Neutrophil (primary cell): ENCODE measurements at regions not wholly inside any gene's neighbourhood (a gene's known extent, or its start where the extent isn't known, plus 50 kb on each side); places are given as distances from the start of the nearest gene placed in this dataset.

ENCODE experiments used
- H3K27ac ChIP-seq: fragments of 200-600 bp; sonication (generic); 2 replicates; pipeline ENCODE4 v1.5.1; 2016; ENCODE audit warnings: mild to moderate bottlenecking, moderate library complexity
- H3K27me3 ChIP-seq: fragments of 200-600 bp; sonication (generic); 2 replicates; pipeline ENCODE4 v1.6.0; 2016; ENCODE audit warnings: mild to moderate bottlenecking
- H3K36me3 ChIP-seq: fragments of 200-600 bp; sonication (generic); 2 replicates; pipeline ENCODE4 v1.5.1; 2017
- H3K4me1 ChIP-seq, 2 experiments: fragments of 200-600 bp in 1 of 2; sonication (generic) in 1 of 2; 1 replicate in 1 of 2; 2 replicates in 1 of 2; pipeline versions ENCODE4 v1.5.1 to v1.6.1; 2013 to 2016; ENCODE audit warnings: low read depth in 1 of 2, low read length in 1 of 2, mild to moderate bottlenecking in 1 of 2, moderate library complexity in 1 of 2; ENCODE audit not compliant: control insufficient read depth in 1 of 2, insufficient read depth in 1 of 2
- H3K4me3 ChIP-seq, 2 experiments: fragments of 200-600 bp in 1 of 2; sonication (generic) in 1 of 2; 1 replicate in 1 of 2; 2 replicates in 1 of 2; pipeline ENCODE4 v1.5.1; 2013 to 2016; ENCODE audit warnings: low read depth in 1 of 2, low read length in 1 of 2, mild to moderate bottlenecking in 1 of 2, moderate library complexity in 1 of 2
- H3K9me3 ChIP-seq: fragments of 200-600 bp; sonication (generic); 2 replicates; pipeline ENCODE4 v1.5.1; 2016
- CTCF ChIP-seq: fragments of 200-600 bp; sonication (generic); IDR thresholded peaks from 2 replicates; pipeline ENCODE4 v1.5.1; 2016; ENCODE audit warnings: antibody characterized with exemption

GRCh38 chr2:2524348-2524941, 193.4 kb upstream of the MYT1L start:
- H3K27me3 ChIP-seq = no peaks in the 10 kb centered on the region
- no peak overlapping the region for H3K27ac ChIP-seq
- no peaks in the 10 kb centered on the region for H3K9me3 ChIP-seq
- H3K4me3 ChIP-seq = no peak overlapping the region
- no peak for TF ChIP-seq CTCF
- no peaks in the 10 kb centered on the region for H3K36me3 ChIP-seq
- no peaks in the 10 kb centered on the region for H3K4me1 ChIP-seq

- no peak overlapping the region for H3K4me3 ChIP-seq
- no peaks in the 10 kb centered on the region for H3K9me3 ChIP-seq
- H3K4me1 ChIP-seq = no peaks in the 10 kb centered on the region
- H3K36me3 ChIP-seq = no peaks in the 10 kb centered on the region
- no peak overlapping the region for H3K27ac ChIP-seq
- no peak for TF ChIP-seq CTCF
- no peaks in the 10 kb centered on the region for H3K27me3 ChIP-seq
Observed at GRCh38 chr2:2523461-2524347, 192.6 kb upstream of the MYT1L start.

- H3K27ac ChIP-seq = no peak overlapping the region
- H3K4me1 ChIP-seq = no peaks in the 10 kb centered on the region
- no peaks in the 10 kb centered on the region for H3K27me3 ChIP-seq
- H3K9me3 ChIP-seq = no peaks in the 10 kb centered on the region
- TF ChIP-seq CTCF = no peak
- no peaks in the 10 kb centered on the region for H3K36me3 ChIP-seq
- no peak overlapping the region for H3K4me3 ChIP-seq
Observed at GRCh38 chr2:2520401-2520811, 189.3 kb upstream of the MYT1L start.

GRCh38 chr2:2519381-2519780, 188.3 kb upstream of the MYT1L start:
- H3K27ac ChIP-seq = no peak overlapping the region
- no peak overlapping the region for H3K4me3 ChIP-seq
- H3K9me3 ChIP-seq = no peaks in the 10 kb centered on the region
- H3K36me3 ChIP-seq = no peaks in the 10 kb centered on the region
- no peak for TF ChIP-seq CTCF
- H3K27me3 ChIP-seq = no peaks in the 10 kb centered on the region
- no peaks in the 10 kb centered on the region for H3K4me1 ChIP-seq

- no peaks in the 10 kb centered on the region for H3K9me3 ChIP-seq
- H3K4me1 ChIP-seq = no peaks in the 10 kb centered on the region
- H3K27me3 ChIP-seq = no peaks in the 10 kb centered on the region
- H3K4me3 ChIP-seq = no peak overlapping the region
- H3K36me3 ChIP-seq = no peaks in the 10 kb centered on the region
- no peak for TF ChIP-seq CTCF
- no peak overlapping the region for H3K27ac ChIP-seq
Observed at GRCh38 chr2:2517399-2517798, 186.3 kb upstream of the MYT1L start.
